GM19239 (cell line): ENCODE measurements at regions not wholly inside any gene's neighbourhood (a gene's known extent, or its start where the extent isn't known, plus 50 kb on each side); places are given as distances from the start of the nearest gene placed in this dataset.

ENCODE experiments used
- DNase-seq: peaks from one replicate; pipeline ENCODE4 v3.0.0; 2011; ENCODE audit warnings: low spot score; ENCODE audit not compliant: insufficient read length
- FAIRE-seq: peaks from 2 replicates; lab custom pipeline; 2011; peaks lifted over from hg19 to GRCh38; lab: Jason Lieb, UNC

DNA sequence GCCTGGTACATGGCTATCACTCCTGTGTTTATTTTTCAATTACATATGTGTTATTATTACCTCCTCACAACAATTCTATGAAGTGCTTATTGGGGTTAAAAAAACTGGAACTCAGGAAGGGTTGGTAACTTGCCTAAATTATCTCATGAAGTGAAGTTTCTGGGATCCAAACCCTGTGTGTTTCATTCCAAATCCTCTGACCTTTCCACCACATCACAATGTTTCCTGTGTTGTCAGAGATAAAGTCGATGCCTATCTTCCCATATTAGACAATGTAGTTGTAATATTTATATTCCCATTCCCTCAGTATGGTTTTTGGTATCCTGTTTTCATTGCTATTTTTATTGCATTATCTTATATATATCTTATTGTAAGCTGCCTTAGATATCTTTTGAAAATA is 269.1 kb upstream of the CFAP20DC start:
- no peak for DNase-seq

GRCh38 chr3:59317386-59317785 is 267.6 kb upstream of the CFAP20DC start:
- FAIRE-seq (no peak), DNase-seq (no peak)

More for the DNA sequence above, 269.1 kb upstream of the CFAP20DC start:
- no peak for FAIRE-seq

DNA sequence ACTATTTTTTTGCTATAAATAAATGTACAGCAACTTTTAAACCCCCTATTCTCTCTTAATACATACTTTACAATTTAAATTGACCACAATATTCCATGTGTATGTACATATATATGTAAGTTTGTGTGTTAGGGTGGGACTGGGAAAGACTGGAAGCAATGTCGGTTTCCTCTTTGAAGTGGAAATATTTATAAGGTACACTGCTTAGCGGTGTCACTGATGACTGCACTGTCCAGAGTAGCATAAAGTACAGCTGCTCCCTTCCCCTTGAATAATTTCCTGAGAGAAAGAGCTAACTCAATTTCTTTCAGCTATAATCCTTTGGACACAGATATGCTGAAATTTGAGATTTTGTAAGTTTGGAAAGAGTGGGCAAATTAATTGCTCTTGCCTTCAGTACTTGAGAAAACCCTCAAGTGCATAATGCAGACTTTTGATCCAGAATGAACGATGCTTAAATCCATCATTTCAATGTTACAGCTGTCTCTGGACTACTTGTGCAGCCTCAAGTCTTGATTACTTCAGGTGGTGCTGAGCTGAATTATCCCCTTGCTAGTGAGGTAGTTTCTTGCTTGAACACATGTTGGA is 267.0 kb upstream of the CFAP20DC start:
- no peak for DNase-seq
- FAIRE-seq = no peak

DNA sequence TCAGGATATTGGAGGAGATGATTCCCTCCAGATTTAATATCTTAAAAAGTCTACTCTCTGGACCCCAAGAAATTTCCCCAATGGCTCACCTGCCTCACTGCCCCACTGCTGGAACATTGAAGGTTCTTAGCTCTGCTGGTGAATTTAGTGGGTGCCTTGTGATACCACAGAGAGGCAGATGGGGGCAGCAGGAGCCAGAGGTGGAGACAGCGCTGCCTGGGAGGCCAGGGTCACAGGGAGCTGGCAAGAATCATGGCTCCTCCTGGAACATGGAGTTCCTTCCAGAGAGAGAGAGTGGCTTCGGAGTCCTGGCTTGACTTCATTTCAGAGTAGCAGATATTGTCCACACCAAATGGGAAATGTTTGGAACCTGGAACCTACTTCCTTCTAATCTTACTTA is 263.5 kb upstream of the CFAP20DC start:
- FAIRE-seq (peak; percentile 65), DNase-seq (peak; percentile 17)

- no peak for DNase-seq
- no peak for FAIRE-seq
Measured at GRCh38 chr3:59311231-59311630, 261.4 kb upstream of the CFAP20DC start.

DNA sequence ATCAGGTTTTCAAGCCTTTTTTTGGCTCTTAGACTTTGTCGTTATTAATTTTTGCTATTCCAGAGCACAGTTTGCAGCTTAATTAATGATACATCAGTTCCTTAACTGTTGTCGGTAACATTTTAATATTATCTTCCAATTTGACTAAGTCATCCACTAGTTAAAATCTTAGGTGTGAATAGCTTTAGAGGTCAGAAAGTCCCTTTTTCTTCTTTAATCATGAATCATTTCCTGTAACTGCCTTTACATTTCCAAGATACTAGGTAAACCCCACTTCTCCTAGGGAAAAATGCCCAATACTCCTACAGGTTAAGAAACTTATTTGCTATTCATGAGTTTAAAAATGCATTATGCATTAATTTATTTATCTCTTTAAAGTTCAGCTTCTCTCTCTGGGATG is 260.9 kb upstream of the CFAP20DC start:
- no peak for DNase-seq
- FAIRE-seq = no peak

GRCh38 chr3:59308684-59309083 is 258.9 kb upstream of the CFAP20DC start:
- DNase-seq = no peak
- FAIRE-seq = no peak

DNA sequence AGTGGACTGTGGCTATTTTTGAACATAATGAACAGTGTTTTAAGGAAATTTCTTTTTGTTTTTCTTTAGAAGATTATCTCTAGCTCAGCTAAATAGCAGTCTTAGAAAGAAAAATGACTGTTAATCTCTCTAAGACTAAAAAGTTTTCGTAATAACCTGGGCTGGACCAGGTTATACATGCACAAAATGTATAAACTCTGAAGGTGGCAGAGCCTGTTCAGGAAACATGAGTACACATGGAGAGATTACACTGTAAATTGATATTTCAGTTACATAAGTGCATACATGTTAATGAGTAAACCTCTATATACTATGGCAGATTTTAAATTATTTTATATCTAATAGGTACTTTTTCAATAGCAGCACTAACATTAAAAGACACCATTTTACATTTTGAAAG is 258.2 kb upstream of the CFAP20DC start:
- no peak for FAIRE-seq
- no peak for DNase-seq

DNA sequence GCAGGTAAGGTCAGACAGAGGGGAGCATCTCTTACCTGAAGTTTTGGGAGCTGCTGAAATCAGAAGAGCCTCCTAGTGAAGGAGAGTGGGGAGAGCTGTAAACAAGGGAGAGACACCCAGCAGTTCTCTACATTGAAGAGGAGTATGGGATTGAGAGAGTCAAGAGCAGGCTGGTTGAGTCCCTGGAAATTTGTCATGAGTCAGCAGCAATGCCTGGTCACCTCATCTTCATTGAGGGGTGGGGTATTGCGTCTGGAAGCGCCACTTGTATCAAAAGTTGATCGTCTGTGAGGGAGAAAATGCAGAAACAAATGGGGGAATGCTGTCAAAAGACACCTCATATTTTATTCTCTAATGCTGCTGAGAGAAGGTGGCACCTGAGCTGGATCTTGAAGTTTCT is 256.6 kb upstream of the CFAP20DC start:
- FAIRE-seq = no peak
- no peak for DNase-seq

GRCh38 chr3:59304296-59304695 is 254.5 kb upstream of the CFAP20DC start:
- FAIRE-seq (no peak), DNase-seq (no peak)

DNA sequence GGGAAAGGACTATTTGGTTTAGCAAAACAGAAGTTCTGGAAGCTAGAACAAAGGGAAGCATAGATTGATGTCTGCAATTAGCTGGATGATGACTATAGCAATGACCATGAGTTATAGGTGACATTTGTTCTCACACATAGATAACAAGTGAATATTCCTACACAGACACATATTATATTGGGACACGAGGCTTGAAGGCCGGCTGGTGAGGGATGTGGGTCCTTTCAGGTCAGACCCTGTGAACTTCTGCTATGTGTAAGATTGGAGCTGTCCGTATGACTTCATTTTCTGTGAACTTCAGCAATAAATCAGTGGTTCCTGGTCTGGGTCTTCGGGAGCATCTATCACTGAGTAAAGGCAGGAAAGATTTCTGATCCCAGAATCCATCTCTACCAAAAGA is 253.6 kb upstream of the CFAP20DC start:
- DNase-seq = no peak
- FAIRE-seq = no peak

- FAIRE-seq (no peak), DNase-seq (no peak)
Measured at GRCh38 chr3:59302442-59302841, 252.6 kb upstream of the CFAP20DC start.

DNA sequence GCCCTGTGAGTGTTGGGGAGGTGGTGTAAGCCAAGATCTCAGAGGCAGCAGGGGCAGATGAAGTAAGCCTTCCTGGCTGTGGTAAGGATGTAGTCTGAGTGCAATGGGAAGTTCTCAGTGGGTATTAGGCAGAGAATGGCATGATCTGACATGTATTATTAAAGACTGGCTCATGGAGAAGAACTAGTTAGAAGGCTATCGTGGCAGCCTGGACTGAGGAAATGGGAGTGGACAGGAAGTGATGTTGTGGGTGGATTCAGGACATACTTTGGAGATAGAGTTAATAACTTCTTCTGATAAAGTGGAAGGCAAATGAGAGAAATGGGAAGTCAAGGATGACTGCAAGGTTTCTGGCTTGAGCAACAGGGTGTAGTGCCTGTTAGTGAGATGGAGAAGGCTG is 250.9 kb upstream of the CFAP20DC start:
- FAIRE-seq (no peak), DNase-seq (no peak)

- DNase-seq (no peak), FAIRE-seq (no peak)
Measured at GRCh38 chr3:59299561-59299960, 249.7 kb upstream of the CFAP20DC start.

- no peak for DNase-seq
- FAIRE-seq = no peak
Measured at GRCh38 chr3:59290358-59290757, 240.5 kb upstream of the CFAP20DC start.

DNA sequence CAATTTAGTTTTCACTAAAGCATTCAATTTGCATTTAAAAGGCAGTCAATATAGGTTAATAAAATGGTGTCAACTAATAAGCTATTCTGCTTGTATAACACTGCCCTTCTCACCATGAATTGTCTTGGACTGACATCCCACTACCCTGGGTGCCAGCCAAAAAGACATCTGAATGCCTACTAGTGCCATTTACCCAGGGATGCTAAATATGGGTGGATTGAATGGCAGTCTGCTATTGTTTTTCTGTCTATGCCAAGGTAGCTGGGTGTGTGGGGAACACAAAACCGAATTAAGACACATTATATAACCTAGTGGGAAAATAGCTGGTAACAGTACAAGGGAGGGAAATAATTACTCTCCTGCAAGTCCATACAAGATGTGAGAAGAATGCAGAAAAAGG is 240.0 kb upstream of the CFAP20DC start:
- no peak for DNase-seq
- FAIRE-seq = no peak

GRCh38 chr3:59288951-59289350 is 239.1 kb upstream of the CFAP20DC start:
- FAIRE-seq (no peak), DNase-seq (no peak)

DNA sequence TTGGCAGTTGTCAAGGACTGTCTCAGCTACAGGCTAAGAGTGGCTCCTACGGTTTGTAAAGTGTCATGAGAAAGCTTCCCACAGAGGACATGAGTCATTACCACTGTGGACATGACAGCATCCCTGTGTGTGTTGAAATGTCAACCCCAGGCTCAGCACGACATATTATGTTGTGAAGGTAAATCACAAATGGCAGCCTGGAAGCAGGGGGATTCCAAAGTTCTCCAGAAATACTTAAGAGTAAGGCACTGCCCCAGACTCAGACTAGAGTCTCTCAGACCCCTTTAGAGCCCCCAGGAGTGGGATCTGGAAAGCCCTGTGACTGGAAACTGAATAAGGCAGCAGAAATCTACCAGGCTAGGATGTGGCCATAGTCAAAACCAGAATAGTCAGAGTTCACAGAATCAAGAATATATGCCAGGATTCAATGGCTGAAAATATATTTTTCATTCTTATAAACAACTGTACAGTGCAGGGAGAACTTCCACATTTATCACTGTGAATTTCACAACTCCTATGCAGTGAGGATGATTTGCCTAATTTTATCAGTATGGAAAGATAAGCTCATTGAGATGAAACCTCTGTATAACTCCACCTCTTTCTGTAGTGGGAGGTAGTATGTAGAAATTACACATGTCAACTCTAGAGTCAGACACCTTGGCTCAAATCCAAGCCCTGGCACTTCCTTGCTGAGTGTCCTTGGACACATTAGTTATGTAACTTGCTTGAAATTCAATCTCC is 237.1 kb upstream of the CFAP20DC start:
- FAIRE-seq (no peak), DNase-seq (no peak)

- no peak for DNase-seq
- no peak for FAIRE-seq
Measured at GRCh38 chr3:59285560-59285959, 235.7 kb upstream of the CFAP20DC start.

DNA sequence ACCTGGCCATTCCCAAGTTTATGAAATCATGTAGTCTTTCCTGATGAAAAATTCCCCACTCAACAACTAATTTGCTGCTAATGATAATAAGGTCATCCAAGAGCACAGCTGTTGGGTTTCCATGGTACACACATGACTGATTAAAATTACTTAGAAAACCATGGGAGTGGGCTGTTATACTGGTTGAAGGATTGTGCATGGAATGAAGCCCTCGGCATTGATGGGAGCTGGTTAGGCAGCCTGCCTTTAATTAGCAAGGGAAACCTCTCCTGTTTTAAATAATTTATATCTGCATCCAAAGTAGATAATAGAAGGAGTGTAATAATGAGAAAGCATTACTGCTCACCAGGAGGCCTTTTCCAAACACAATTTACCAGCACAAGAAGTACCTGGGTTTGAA is 235.1 kb upstream of the CFAP20DC start:
- FAIRE-seq = no peak

DNA sequence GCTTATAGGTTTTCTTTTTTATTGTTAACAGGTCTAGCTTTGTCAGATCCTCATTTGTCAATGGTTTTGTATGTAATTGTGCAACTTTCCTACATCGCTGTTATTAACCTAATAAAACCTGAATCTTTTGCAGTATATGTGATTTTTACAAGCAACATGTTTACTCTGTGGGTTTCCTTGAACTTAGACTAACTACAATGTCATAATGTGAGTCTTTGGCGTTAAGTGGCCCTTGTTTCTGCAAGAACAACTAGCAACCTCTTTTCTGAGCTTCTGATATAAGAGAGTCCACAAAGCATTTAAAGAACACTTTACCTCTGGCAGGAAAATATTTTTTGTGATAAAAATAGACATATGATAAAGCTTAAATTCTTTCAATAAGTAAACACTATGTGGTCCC is 230.3 kb upstream of the CFAP20DC start:
- FAIRE-seq = no peak

More for the DNA sequence above, 235.1 kb upstream of the CFAP20DC start:
- no peak for DNase-seq

GRCh38 chr3:59277816-59278215 is 228.0 kb upstream of the CFAP20DC start:
- FAIRE-seq (no peak), DNase-seq (no peak)

More for the DNA sequence above, 230.3 kb upstream of the CFAP20DC start:
- no peak for DNase-seq
